Caco-2 (cell line): ENCODE measurements at regions not wholly inside any gene's neighbourhood (a gene's known extent, or its start where the extent isn't known, plus 50 kb on each side); places are given as distances from the start of the nearest gene placed in this dataset.

ENCODE experiments used
- BruUV-seq: library from RNA; stranded (reverse); fragments of 400-500 nt; replicated peaks from 2 replicates; lab custom pipeline; 2021; lab: Mats Ljungman, UMichigan
- CTCF ChIA-PET: fragments of 300-600 bp; sonication (Branson Sonifier 250); formaldehyde crosslinking; loops from one replicate; lab custom pipeline; 2022; ENCODE audit warnings: antibody characterized with exemption; lab: Charles Lee
- POLR2A ChIA-PET: fragments of 300-600 bp; sonication (Branson Sonifier 250); formaldehyde crosslinking; loops from one replicate; lab custom pipeline; 2022; ENCODE audit warnings: antibody characterized with exemption; lab: Charles Lee
- DNase-seq, 2 experiments: peaks; one replicate each; pipeline versions ENCODE4 v3.0.0 to v3.0.0-alpha.2; 2020 to 2022
- H3K27me3 ChIP-seq: replicated peaks from 2 replicates; pipeline ENCODE4 v1.6.0; 2011; ENCODE audit warnings: low read length; ENCODE audit not compliant: control insufficient read depth, insufficient read depth
- H3K36me3 ChIP-seq: 2 replicates; pipeline ENCODE4 v1.5.1; 2011; ENCODE audit warnings: low read length; ENCODE audit not compliant: control insufficient read depth, insufficient read depth
- H3K4me1 ChIP-seq: fragments of 250-450 bp; sonication (Bioruptor Pico); 2 replicates; pipeline ENCODE4 v1.5.1; 2020; ENCODE audit warnings: mild to moderate bottlenecking
- H3K4me3 ChIP-seq: 2 replicates; pipeline ENCODE4 v1.5.1; 2011; ENCODE audit warnings: low read depth, mild to moderate bottlenecking, control low read depth, low read length
- H3K9me3 ChIP-seq: fragments of 250-450 bp; sonication (Bioruptor Pico); 2 replicates; pipeline ENCODE4 v1.5.1; 2020; ENCODE audit warnings: mild to moderate bottlenecking, moderate library complexity
- H3K27ac Mint-ChIP-seq: one replicate; pipeline ENCODE4 v1.8.0; 2022; ENCODE audit warnings: mixed read lengths; ENCODE audit not compliant: unreplicated experiment
- H3K27me3 Mint-ChIP-seq: one replicate; pipeline ENCODE4 v1.8.0; 2022; ENCODE audit warnings: mixed read lengths; ENCODE audit not compliant: insufficient read depth, unreplicated experiment
- H3K36me3 Mint-ChIP-seq: one replicate; pipeline ENCODE4 v1.8.0; 2022; ENCODE audit warnings: mild to moderate bottlenecking, mixed read lengths; ENCODE audit not compliant: insufficient read depth, unreplicated experiment
- H3K4me1 Mint-ChIP-seq: one replicate; pipeline ENCODE4 v1.8.0; 2022; ENCODE audit warnings: low read depth, mixed read lengths; ENCODE audit not compliant: unreplicated experiment
- H3K4me3 Mint-ChIP-seq: one replicate; pipeline ENCODE4 v1.8.0; 2022; ENCODE audit warnings: mild to moderate bottlenecking, moderate library complexity, mixed read lengths; ENCODE audit not compliant: unreplicated experiment
- H3K9me3 Mint-ChIP-seq: one replicate; pipeline ENCODE4 v1.8.0; 2022; ENCODE audit warnings: mixed read lengths; ENCODE audit not compliant: unreplicated experiment
- intact Hi-C: fragments of 100-400 bp; cut with micrococcal nuclease; formaldehyde crosslinking; loops from one replicate; pipeline ENCODE4 v1.10.0; 2022; ENCODE audit not compliant: unreplicated experiment
- TF ChIP-seq, protein P1 (sequence below), 2 experiments: fragments of 200-600 bp in 1 of 2; IDR thresholded peaks; 1 replicate in 1 of 2; 2 replicates in 1 of 2; pipeline versions ENCODE4 v1.5.1 to v1.8.0; 2011 to 2022; ENCODE audit warnings: antibody characterized with exemption in 1 of 2, control low read depth in 1 of 2, inconsistent platforms in 1 of 2, low read depth in 1 of 2, low read length in 1 of 2, mild to moderate bottlenecking in 1 of 2, moderate library complexity in 1 of 2; ENCODE audit not compliant: insufficient read depth in 1 of 2, severe bottlenecking in 1 of 2, unreplicated experiment in 1 of 2

DNA sequence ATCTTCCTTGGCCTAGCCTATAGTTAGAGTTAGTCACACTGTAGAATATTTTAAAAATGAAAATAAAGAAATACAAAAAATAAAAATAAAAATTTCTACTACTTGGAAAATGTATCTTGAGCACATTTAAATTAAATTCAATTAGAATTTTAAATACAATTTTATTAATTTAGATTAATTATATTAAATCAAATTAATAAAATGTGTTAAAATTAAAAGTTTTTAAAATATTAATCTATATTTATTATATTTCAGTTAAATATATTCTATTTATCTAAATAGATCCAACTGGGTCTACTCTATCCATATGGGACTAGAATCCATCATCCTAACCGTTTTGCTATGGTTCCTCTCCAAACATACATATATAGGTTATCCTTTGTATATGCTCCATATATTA lies 588.3 kb upstream of the TMPRSS15 start:
- TF ChIP-seq, protein P1, sequence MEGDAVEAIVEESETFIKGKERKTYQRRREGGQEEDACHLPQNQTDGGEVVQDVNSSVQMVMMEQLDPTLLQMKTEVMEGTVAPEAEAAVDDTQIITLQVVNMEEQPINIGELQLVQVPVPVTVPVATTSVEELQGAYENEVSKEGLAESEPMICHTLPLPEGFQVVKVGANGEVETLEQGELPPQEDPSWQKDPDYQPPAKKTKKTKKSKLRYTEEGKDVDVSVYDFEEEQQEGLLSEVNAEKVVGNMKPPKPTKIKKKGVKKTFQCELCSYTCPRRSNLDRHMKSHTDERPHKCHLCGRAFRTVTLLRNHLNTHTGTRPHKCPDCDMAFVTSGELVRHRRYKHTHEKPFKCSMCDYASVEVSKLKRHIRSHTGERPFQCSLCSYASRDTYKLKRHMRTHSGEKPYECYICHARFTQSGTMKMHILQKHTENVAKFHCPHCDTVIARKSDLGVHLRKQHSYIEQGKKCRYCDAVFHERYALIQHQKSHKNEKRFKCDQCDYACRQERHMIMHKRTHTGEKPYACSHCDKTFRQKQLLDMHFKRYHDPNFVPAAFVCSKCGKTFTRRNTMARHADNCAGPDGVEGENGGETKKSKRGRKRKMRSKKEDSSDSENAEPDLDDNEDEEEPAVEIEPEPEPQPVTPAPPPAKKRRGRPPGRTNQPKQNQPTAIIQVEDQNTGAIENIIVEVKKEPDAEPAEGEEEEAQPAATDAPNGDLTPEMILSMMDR (IDR thresholded peaks at IDR 0.05; ENCODE audit: insufficient read depth in 1 of 2, low read depth in 1 of 2, low read length in 1 of 2, severe bottlenecking in 1 of 2, unreplicated experiment in 1 of 2) = no peak
- DNase-seq = no peak
- Mint-ChIP-seq H3K27ac (no peak overlapping the region), H3K27me3 (no peaks in the 10 kb centered on the region), H3K4me3 (no peak overlapping the region), H3K4me1 (no peaks in the 10 kb centered on the region), H3K36me3 (no peaks in the 10 kb centered on the region), H3K9me3 (no peaks in the 10 kb centered on the region)
- POLR2A ChIA-PET = no interaction called here
- CTCF ChIA-PET = no interaction called here
- no TSS peak for BruUV-seq
- no peaks in the 10 kb centered on the region for H3K9me3 ChIP-seq
- H3K36me3 ChIP-seq = no peaks in the 10 kb centered on the region
- no peak overlapping the region for H3K4me3 ChIP-seq
- H3K4me1 ChIP-seq = no peaks in the 10 kb centered on the region
- no peaks in the 10 kb centered on the region for H3K27me3 ChIP-seq
- intact Hi-C loops = no loop called here

DNA sequence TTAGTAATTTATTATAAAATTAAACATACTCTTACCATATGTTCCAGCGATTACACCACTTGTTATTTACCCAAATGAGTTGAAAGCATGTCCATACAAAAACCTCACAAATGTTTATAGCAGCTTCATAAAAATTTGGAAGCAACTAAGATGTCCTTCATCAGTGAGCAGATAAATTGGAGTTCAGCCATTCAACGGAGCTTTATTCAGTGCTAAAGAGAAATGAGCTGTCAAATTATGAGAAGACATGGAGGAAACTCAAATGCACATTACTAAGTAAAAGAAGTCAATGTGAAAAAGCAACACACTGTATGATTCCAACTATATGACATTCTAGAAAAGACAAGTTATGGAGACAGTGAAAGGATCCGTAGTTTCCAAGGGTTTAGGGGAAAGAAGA lies 606.7 kb upstream of the TMPRSS15 start:
- H3K36me3 Mint-ChIP-seq = no peaks in the 10 kb centered on the region
- H3K9me3 Mint-ChIP-seq = no peaks in the 10 kb centered on the region

DNA sequence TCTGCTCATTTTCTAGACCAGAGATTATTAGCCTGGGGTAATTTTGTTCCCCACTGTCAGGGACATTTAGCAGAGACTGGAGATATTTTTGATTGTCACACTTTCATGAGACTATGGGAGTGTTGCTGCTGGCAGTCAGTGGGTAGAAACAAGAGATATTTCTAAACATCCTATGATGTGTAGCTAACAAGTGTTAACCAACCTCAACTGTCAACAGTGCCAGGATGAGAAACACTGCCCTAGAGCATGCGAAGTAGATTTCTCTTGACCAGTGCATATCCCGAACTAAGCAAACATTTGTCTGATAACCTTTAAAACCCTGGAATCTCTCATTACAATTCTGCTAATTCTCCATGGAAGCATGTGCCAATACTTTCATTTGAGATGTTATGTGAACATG lies 607.4 kb upstream of the TMPRSS15 start:
- BruUV-seq = no TSS peak
- H3K27me3 Mint-ChIP-seq = no peaks in the 10 kb centered on the region
- no peak overlapping the region for H3K4me3 ChIP-seq
- H3K36me3 Mint-ChIP-seq = no peaks in the 10 kb centered on the region
- H3K4me1 ChIP-seq = no peaks in the 10 kb centered on the region
- TF ChIP-seq, protein P1 (IDR thresholded peaks at IDR 0.05; ENCODE audit: insufficient read depth in 1 of 2, low read depth in 1 of 2, low read length in 1 of 2, severe bottlenecking in 1 of 2, unreplicated experiment in 1 of 2) = no peak
- intact Hi-C loops = no loop called here
- no peaks in the 10 kb centered on the region for H3K9me3 ChIP-seq
- H3K36me3 ChIP-seq = no peaks in the 10 kb centered on the region
- no peaks in the 10 kb centered on the region for H3K4me1 Mint-ChIP-seq
- DNase-seq = no peak
- H3K27ac Mint-ChIP-seq = no peak overlapping the region
- ChIA-PET POLR2A (no interaction called here), CTCF (interaction anchor here (0.6 kb wide), 1 partner anchor 14 kb away, joined by 4 read pairs; no protein-coding TSS in a partner anchor)
- H3K9me3 Mint-ChIP-seq = no peaks in the 10 kb centered on the region
- no peak overlapping the region for H3K4me3 Mint-ChIP-seq
- no peaks in the 10 kb centered on the region for H3K27me3 ChIP-seq

More for the DNA sequence above, 606.7 kb upstream of the TMPRSS15 start:
- Mint-ChIP-seq H3K4me3 (no peak overlapping the region), H3K27me3 (no peaks in the 10 kb centered on the region), H3K27ac (no peak overlapping the region), H3K4me1 (no peaks in the 10 kb centered on the region)
- no TSS peak for BruUV-seq
- intact Hi-C loops = no loop called here
- TF ChIP-seq, protein P1 (IDR thresholded peaks at IDR 0.05; ENCODE audit: insufficient read depth in 1 of 2, low read depth in 1 of 2, low read length in 1 of 2, severe bottlenecking in 1 of 2, unreplicated experiment in 1 of 2) = no peak
- H3K27me3 ChIP-seq = no peaks in the 10 kb centered on the region
- no peaks in the 10 kb centered on the region for H3K4me1 ChIP-seq
- ChIA-PET CTCF (no interaction called here), POLR2A (no interaction called here)
- H3K9me3 ChIP-seq = no peaks in the 10 kb centered on the region
- H3K36me3 ChIP-seq = no peaks in the 10 kb centered on the region
- H3K4me3 ChIP-seq = no peak overlapping the region
- no peak for DNase-seq
